Astrocyte (in vitro differentiated cells and primary cell): ENCODE measurements at regions not wholly inside any gene's neighbourhood (a gene's known extent, or its start where the extent isn't known, plus 50 kb on each side); places are given as distances from the start of the nearest gene placed in this dataset.

Experiments
- DNase-seq: peaks from one replicate; pipeline ENCODE4 v3.0.0-alpha.2; 2010; ENCODE audit warnings: low read depth
- FAIRE-seq: peaks from 2 replicates; lab custom pipeline; 2011; peaks lifted over from hg19 to GRCh38; lab: Jason Lieb, UNC
- H2AFZ ChIP-seq: 2 replicates; pipeline ENCODE4 v1.6.0; 2012; ENCODE audit warnings: low read depth, low read length, inconsistent platforms
- H3K27ac ChIP-seq: 2 replicates; pipeline ENCODE4 v1.5.1; 2011; ENCODE audit warnings: low read depth, low read length, inconsistent platforms
- H3K27me3 ChIP-seq: 2 replicates; pipeline ENCODE4 v1.6.0; 2011; ENCODE audit warnings: low read length, inconsistent platforms; ENCODE audit not compliant: insufficient read depth
- H3K36me3 ChIP-seq: 2 replicates; pipeline ENCODE4 v1.5.1; 2011; ENCODE audit warnings: low read length, inconsistent platforms; ENCODE audit not compliant: insufficient read depth
- H3K4me1 ChIP-seq: 2 replicates; pipeline ENCODE4 v1.5.1; 2011; ENCODE audit warnings: low read length, inconsistent platforms; ENCODE audit not compliant: insufficient read depth
- H3K4me2 ChIP-seq: 2 replicates; pipeline ENCODE4 v1.6.0; 2012; ENCODE audit warnings: low read length, inconsistent platforms
- H3K4me3 ChIP-seq: 2 replicates; pipeline ENCODE4 v1.5.1; 2011; ENCODE audit warnings: low read depth, mild to moderate bottlenecking, low read length, inconsistent platforms; ENCODE audit not compliant: insufficient read depth
- H3K79me2 ChIP-seq: 2 replicates; pipeline ENCODE4 v1.6.0; 2012; ENCODE audit warnings: mild to moderate bottlenecking, low read length, inconsistent platforms; ENCODE audit not compliant: insufficient read depth
- H3K9ac ChIP-seq: 2 replicates; pipeline ENCODE4 v1.6.0; 2012; ENCODE audit warnings: mild to moderate bottlenecking, low read length, inconsistent platforms
- H3K9me3 ChIP-seq: 2 replicates; pipeline ENCODE4 v1.5.1; 2012; ENCODE audit warnings: low read depth, mild to moderate bottlenecking, low read length, inconsistent platforms; ENCODE audit not compliant: insufficient read depth
- H4K20me1 ChIP-seq: 2 replicates; pipeline ENCODE4 v1.6.0; 2012; ENCODE audit warnings: low read length, inconsistent platforms; ENCODE audit not compliant: insufficient read depth
- H3K27ac Mint-ChIP-seq: one replicate; pipeline ENCODE4 v1.8.0; 2021; ENCODE audit warnings: mild to moderate bottlenecking, mixed read lengths; ENCODE audit not compliant: unreplicated experiment
- H3K27me3 Mint-ChIP-seq: one replicate; pipeline ENCODE4 v1.8.0; 2021; ENCODE audit warnings: low read depth, mixed read lengths; ENCODE audit not compliant: unreplicated experiment
- H3K36me3 Mint-ChIP-seq: one replicate; pipeline ENCODE4 v1.8.0; 2021; ENCODE audit warnings: low read depth, mixed read lengths; ENCODE audit not compliant: unreplicated experiment
- H3K4me1 Mint-ChIP-seq: one replicate; pipeline ENCODE4 v1.8.0; 2021; ENCODE audit warnings: low read depth, mixed read lengths; ENCODE audit not compliant: unreplicated experiment
- H3K4me3 Mint-ChIP-seq: one replicate; pipeline ENCODE4 v1.8.0; 2021; ENCODE audit warnings: mild to moderate bottlenecking, moderate library complexity, mixed read lengths; ENCODE audit not compliant: unreplicated experiment
- H3K9me3 Mint-ChIP-seq: one replicate; pipeline ENCODE4 v1.8.0; 2021; ENCODE audit warnings: mild to moderate bottlenecking, mixed read lengths; ENCODE audit not compliant: unreplicated experiment
- CTCF ChIP-seq: IDR thresholded peaks from 2 replicates; pipeline ENCODE4 v1.5.1; 2011; ENCODE audit warnings: low read depth, mild to moderate bottlenecking, inconsistent platforms, low read length, moderate library complexity; ENCODE audit not compliant: insufficient read depth
- EZH2 ChIP-seq: IDR thresholded peaks from 2 replicates; pipeline ENCODE4 v1.6.1; 2012; ENCODE audit warnings: mild to moderate bottlenecking, low read length, inconsistent platforms; ENCODE audit not compliant: insufficient read depth

- no peak for DNase-seq
- Mint-ChIP-seq H3K4me3 (no peak overlapping the region), H3K27me3 (no peaks in the 10 kb centered on the region), H3K27ac (no peak overlapping the region), H3K9me3 (no peaks in the 10 kb centered on the region), H3K36me3 (no peaks in the 10 kb centered on the region), H3K4me1 (no peaks in the 10 kb centered on the region)
- Histone ChIP-seq H3K9me3 (no peaks in the 10 kb centered on the region), H2AFZ (no peak overlapping the region), H3K79me2 (no peaks in the 10 kb centered on the region), H3K36me3 (no peaks in the 10 kb centered on the region), H3K9ac (no peak overlapping the region), H3K4me1 (no peaks in the 10 kb centered on the region), H3K4me2 (no peak overlapping the region), H3K27ac (no peak overlapping the region), H4K20me1 (no peaks in the 10 kb centered on the region), H3K27me3 (no peaks in the 10 kb centered on the region), H3K4me3 (no peak overlapping the region)
- no peak for FAIRE-seq
- TF ChIP-seq CTCF (no peak), EZH2 (no peak)
Observed at GRCh38 chr16:19967561-19967960, 82.9 kb upstream of the GPRC5B start.

GRCh38 chr16:19963301-19963700, 78.7 kb upstream of the GPRC5B start:
- H3K36me3 ChIP-seq = no peaks in the 10 kb centered on the region
- H3K27me3 Mint-ChIP-seq = peaks cover 2% of the 10 kb centered on the region
- H3K9me3 Mint-ChIP-seq = peaks cover 7% of the 10 kb centered on the region
- H3K27me3 ChIP-seq = no peaks in the 10 kb centered on the region
- H3K9me3 ChIP-seq = no peaks in the 10 kb centered on the region
- peaks cover 4% of the 10 kb centered on the region for H3K4me1 Mint-ChIP-seq
- H2AFZ ChIP-seq = no peak overlapping the region
- no peak overlapping the region for H3K4me3 ChIP-seq
- H3K9ac ChIP-seq = no peak overlapping the region
- TF ChIP-seq EZH2 = no peak
- H3K27ac Mint-ChIP-seq = no peak overlapping the region
- H4K20me1 ChIP-seq = no peaks in the 10 kb centered on the region
- no peaks in the 10 kb centered on the region for H3K4me1 ChIP-seq
- no peaks in the 10 kb centered on the region for H3K36me3 Mint-ChIP-seq
- no peak overlapping the region for H3K4me2 ChIP-seq
- H3K4me3 Mint-ChIP-seq = no peak overlapping the region
- no peak for FAIRE-seq
- H3K79me2 ChIP-seq = no peaks in the 10 kb centered on the region
- no peak for DNase-seq
- H3K27ac ChIP-seq = no peak overlapping the region

DNA sequence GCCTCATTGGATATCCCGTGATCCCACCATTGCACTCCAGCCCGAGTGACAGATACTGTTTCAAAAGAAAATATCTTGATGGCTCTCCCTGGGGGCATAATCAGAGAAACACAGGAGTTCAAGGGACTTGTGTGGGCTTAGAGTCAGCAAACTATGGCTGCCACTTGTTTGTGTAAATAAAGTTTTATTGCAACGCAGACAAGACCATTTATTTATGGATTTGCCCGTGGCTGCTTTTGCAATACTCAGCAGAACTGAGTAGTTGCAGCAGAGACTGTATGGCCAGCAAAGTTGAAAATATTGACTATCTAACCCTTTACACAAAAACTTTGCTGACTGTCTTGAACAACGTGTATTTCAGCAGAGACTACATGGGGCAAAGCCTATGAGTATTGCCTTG, 75.5 kb upstream of the GPRC5B start:
- Mint-ChIP-seq H3K36me3 (no peaks in the 10 kb centered on the region), H3K4me1 (peaks cover 4% of the 10 kb centered on the region), H3K27ac (no peak overlapping the region), H3K27me3 (peaks cover 2% of the 10 kb centered on the region), H3K4me3 (no peak overlapping the region), H3K9me3 (peaks cover 7% of the 10 kb centered on the region)
- DNase-seq = no peak
- Histone ChIP-seq H3K27me3 (no peaks in the 10 kb centered on the region), H3K36me3 (no peaks in the 10 kb centered on the region), H3K4me1 (no peaks in the 10 kb centered on the region), H3K9ac (no peak overlapping the region), H3K4me2 (no peak overlapping the region), H4K20me1 (no peaks in the 10 kb centered on the region), H3K9me3 (no peaks in the 10 kb centered on the region), H3K4me3 (no peak overlapping the region), H3K27ac (no peak overlapping the region), H2AFZ (no peak overlapping the region), H3K79me2 (no peaks in the 10 kb centered on the region)
- TF ChIP-seq EZH2 = no peak
- TF ChIP-seq CTCF = no peak
- FAIRE-seq = no peak
